Hepatocyte (in vitro differentiated cells): ENCODE measurements at regions not wholly inside any gene's neighbourhood (a gene's known extent, or its start where the extent isn't known, plus 50 kb on each side); places are given as distances from the start of the nearest gene placed in this dataset.

Experiments used
- EZH2phosphoT487 ChIP-seq: fragments of 200-600 bp; sonication (generic); IDR thresholded peaks from one replicate; pipeline ENCODE4 v1.6.1; 2018; ENCODE audit warnings: antibody characterized with exemption, mild to moderate bottlenecking, low read depth, moderate library complexity; ENCODE audit not compliant: unreplicated experiment, severe bottlenecking
- TF ChIP-seq, protein P1 (sequence below): fragments of 200-600 bp; sonication (generic); IDR thresholded peaks from 2 replicates; pipeline ENCODE4 v1.5.1; 2016; ENCODE audit warnings: antibody characterized with exemption, mild to moderate bottlenecking; ENCODE audit not compliant: poor library complexity

DNA sequence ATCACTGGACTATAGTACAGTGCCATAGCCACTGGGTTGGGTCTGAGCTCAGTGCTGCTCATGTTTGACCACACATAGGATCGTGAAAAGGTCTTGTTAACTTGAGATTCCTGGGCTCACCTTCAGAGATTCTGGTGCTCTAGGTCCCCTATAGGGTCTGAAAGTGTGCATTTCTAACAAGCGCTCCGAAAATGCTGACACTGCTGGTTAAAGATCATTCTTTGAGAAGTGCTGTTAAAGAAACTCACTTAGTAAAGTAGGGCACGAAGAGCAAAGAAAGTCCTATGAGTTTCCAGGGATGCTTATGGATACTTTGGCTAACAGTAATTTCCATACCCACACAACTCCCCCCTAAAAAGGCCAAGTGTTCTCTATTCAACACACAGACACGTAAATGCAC lies 108.1 kb upstream of the PAX6 start:
- TF ChIP-seq EZH2phosphoT487, result no peak
- TF ChIP-seq, protein P1, sequence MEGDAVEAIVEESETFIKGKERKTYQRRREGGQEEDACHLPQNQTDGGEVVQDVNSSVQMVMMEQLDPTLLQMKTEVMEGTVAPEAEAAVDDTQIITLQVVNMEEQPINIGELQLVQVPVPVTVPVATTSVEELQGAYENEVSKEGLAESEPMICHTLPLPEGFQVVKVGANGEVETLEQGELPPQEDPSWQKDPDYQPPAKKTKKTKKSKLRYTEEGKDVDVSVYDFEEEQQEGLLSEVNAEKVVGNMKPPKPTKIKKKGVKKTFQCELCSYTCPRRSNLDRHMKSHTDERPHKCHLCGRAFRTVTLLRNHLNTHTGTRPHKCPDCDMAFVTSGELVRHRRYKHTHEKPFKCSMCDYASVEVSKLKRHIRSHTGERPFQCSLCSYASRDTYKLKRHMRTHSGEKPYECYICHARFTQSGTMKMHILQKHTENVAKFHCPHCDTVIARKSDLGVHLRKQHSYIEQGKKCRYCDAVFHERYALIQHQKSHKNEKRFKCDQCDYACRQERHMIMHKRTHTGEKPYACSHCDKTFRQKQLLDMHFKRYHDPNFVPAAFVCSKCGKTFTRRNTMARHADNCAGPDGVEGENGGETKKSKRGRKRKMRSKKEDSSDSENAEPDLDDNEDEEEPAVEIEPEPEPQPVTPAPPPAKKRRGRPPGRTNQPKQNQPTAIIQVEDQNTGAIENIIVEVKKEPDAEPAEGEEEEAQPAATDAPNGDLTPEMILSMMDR, result no peak
